ENCODE measurements at regions not wholly inside any gene's neighbourhood (a gene's known extent, or its start where the extent isn't known, plus 50 kb on each side); places are given as distances from the start of the nearest gene placed in this dataset.
A peak's percentile ranks its signal among the peaks of the same experiment; 100 is the strongest.

DNA sequence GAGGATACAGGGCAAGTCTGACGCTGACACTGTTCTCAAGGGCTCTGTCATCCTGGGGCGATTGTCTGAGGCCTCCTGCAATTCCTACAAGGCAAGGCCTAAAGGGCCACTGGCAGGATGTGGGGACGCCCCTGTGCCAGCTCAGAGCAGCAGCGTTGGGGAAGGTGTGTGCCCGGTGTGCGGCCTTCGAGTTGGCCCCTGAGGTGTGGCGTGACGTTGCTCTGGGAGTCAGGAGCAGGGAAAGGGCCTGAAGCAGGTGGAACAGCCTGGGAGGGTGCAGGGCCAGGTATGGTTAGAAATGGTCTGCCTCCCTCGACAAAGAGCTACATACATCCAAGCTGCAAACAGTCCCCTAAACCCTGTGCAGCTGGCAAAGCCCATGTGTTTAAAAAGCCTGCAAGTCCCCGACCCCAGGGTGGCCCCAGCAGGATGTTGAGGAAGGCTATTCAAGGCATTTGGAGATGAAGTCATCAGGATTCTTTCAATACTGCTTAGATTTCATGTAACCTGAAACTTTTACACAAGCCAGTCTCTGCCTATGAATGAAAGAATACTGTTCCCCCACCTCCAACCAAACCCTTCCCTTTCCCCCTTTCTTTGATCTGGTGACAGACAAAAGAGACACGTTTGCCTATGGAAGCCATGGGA lies 142.5 kb upstream of the TNS3 start:
- DNase-seq: peak; percentile 42

DNA sequence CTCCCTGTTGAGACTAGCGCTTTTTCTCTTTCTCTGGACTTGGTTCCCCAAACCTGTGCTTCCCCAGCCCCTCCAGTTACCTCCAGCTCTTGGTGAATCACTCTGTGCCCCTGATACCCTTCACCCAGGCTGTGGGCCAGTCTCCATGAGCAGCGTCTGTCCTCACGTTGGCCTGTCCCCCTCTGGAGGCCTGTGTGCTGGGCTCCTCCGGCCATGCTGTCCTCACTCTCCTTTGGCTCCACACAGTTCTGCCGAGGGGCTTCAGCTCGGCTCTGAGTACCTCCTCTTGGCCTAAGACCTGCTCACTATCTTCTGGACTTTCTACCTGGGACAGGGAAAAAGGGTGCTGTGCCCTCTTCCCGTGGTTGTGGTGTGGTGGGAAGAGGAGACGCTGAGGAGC lies 140.2 kb upstream of the TNS3 start:
- DNase-seq: no peak

DNA sequence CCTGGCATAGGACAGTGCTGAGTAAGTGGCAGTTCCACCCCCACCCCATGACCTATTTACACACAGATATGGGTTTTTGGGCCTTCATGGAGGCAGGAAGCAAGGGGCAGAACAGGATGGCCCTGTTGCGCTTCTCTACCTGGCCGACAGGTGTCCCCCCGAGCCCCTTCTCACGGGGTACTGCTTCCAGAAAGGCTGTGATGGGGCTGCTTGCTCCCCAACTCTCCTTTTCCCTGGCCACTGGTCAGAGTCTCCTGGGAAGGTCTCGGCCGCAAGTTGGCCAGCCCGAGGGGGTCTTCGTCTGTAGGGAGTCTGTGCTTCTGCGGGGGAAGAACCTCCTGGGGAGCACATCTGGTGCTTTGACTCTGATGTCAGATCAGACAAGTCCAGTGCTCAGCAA lies 139.8 kb upstream of the TNS3 start:
- DNase-seq: peak; percentile 56

DNA sequence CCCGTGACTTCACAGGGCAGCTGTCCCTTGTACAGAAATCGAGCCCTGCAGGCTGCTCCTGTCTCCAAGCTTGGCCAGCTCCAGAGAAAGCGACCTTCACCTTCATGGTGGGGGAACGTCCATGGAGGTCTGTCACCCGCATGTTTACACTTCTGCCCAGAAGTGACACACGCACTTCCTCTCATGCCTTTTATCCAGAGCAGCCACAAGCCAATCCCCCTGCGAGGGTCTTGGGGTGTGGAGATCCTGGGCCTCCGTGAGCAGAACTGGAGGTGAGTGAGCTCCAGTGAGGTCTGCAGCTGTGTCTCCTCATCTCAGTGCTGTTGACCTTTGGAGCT lies 139.0 kb upstream of the TNS3 start:
- no peak for DNase-seq

DNA sequence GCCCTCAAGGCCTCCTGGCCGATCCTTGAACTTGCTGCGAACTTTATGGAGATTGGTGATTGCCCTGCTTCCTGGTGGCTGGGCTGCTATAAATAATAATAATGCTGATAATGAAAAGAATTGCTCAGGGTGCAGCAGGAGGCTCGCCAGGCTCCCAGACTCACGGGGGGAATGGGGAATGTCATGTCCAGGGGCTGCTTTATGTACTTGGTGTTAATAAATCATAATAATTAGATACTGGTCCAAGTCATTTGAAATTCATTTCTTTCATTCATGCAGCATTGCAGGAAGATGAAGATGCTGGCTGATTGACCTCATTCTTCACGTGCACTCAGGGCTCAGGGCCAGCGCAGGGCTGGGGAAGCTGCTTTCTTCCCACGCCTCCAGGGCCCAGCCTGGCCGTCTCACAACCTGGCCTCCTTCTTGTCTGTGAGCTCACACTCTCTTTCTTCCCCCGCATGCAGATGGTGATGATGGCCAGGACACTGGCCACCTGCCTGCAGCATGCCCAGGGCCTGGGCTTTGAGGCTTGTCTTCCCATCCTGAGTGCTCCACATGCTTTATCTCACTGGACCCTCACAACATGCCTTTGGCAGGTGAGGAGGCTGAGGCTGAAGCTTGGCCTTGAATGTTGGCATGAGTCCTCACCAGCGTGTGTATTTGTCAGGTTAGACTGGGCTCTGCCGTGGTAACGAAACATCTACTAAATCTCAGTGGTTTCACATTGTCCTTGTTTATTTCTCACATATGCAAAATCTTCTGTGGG lies 138.4 kb upstream of the TNS3 start:
- DNase-seq: no peak

DNA sequence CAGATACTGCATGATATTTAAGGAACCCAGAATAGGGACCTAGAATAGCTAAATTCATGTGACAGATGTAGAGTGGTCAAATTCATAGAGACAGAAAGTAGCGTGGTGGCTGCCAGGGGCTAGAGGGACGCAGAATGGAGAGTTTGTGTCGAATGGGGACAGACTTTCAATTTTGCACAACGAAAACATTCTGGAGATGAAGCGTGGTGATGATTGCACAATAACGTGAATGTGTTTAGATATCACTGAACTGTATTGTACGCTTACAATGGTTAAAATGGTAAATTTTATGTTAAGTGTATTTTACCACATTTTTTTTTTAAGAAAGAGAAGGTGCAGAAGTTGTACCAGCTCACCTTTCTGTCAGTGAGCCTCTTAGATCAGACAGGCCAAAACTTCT lies 137.8 kb upstream of the TNS3 start:
- no peak for DNase-seq

DNA sequence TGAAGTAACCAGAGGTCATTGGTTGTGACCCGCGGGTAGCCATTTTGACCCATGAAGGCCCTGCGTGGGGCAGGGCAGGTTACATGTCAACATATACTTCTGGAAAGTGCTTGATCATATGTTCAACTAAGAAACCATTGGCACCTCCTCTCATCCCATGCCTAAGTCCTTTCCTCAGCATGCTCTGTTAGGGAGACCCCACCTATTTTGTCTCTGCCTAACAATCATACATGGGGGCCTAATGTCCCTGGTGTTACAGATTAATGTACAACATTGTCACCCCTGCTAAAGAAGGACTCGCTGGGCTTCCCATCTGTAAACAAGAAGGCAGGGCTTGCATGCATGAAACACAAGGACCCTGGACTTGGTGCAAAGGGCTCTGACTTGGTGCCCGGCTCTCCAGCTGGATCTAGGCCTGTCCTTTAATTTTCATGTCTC lies 133.7 kb upstream of the TNS3 start:
- no peak for DNase-seq

DNA sequence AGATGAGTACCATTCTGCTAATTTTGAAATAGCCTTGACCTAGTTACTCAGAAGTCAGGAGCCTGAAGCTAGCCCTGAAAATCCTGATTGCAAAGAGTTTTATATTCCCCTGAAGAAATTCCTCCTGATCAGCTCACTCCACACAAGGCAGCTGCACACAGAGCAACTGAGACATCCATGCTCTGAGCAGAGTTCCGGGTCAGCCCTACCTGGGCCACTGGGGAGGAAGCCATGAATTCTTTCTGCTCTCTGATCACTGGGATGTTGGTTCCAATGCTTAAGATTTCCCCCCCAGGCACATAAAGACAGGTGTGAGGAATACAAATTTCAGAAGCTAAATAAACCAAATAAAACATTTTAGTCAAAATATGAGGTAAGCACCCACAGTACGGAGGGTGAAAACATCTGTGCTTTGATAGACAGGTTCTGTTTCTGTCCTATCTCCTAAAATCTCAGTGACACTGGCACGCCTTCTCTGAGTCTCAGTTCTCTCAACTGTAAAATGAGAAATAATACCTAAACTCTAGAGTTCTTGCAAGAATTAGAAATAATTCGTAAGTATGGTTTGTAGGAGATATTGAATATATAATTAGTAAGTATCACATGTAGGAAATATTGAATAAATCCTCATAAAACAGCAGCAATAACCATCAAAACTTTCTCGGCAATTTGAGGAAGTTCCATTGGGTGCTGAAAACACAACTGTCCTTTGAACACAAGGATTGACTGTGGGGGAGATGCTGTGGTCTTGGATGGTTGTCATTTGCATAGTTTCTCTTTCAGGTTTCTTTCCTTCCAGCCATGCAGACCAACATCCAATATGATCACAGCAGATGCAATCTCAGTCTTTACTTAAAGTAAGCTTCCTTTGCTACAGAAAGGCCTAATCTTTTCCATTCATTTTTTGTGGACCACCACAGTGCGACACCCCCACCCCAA lies 133.0 kb upstream of the TNS3 start:
- no peak for DNase-seq

DNA sequence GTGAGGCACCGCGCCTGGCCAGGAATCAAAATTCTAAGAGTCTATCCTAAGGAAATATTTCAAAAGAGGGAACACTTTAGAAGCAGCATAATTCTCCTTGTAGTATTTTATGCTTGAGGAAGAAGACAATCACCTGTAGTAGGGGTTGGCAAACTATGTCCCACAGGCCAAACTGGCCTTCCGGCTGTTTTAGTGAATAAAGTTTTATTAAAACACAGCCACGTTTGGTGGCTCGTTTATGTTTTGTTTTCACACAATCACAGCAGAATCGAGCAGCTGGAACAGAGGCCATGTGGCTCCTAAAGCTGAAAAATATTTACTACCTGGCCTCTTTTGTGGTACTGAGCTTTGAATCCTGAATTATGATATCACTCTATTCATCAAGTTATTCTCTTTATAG lies 131.7 kb upstream of the TNS3 start:
- no peak for DNase-seq

DNA sequence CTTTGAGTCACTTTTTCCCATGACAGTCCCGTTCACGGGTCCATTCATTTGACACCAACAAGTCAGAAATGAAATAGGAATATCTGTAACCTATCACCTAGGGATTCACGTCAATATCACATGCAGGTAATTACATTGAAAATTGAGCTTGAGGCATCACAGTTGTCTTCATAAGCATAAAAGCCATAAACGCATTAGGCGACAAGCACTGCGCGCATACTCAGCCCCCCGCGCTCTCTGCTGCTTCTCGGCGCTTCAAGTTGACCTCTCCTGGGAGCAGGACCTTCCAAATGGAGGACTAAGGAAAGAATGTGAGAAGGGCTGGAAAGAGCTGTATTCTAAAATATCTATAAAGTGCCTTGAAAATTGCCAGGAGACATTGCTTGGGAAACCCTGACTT lies 130.5 kb upstream of the TNS3 start:
- DNase-seq: no peak

DNA sequence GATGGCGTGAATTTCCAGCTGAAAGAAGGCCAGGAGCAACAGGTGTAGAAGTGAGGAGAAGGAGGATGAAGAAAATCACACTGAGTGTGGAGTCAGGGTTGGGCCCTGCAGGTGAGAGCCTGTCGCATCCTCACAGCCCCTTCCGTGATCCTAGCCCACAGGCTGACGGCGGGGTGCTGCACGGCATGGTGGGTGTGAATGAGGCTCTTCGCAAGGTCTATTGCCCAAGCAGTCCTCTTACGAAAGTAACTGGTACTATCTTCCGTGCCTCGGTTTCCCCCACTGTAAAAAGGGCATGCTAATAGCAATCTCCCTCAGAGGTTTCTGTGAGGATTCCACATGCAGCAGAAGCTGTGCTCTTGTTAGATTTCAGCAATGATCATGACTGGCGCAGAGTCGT lies 129.9 kb upstream of the TNS3 start:
- no peak for DNase-seq

DNA sequence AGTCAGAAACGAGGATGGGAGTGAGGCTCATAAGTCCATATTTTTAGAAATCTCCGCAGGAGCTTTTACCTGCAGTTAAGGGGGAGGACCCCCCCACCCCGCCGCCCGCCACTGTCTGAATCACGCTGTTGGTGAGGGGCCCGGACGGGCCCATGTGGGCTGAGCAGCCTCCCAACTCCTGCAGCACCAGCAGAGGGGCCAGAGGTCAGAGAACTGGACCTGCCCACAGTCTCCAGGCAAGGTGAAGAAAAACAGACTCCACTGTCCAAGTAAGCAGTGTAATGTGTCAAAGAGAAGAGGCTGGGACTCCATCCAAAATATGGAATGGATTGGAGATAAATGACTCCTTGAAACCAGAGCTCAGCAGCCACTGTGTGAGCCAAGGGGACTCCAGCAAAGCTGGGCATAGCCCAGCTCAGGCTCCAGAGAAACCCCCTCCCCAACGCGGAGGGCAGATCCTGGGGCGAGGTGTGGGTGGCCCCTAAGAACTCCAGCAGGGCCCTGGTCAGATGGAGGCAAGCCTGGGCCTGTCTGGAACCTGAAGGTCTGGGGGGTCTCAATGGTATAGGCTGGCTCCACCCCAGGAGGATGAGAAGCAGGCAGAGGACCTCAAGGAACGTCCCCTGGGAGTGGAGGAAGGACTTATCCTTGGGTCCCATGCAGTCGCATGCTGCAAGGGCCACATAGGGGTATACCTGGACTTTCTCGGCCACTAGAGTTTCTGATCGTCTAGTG lies 128.5 kb upstream of the TNS3 start:
- no peak for DNase-seq

DNA sequence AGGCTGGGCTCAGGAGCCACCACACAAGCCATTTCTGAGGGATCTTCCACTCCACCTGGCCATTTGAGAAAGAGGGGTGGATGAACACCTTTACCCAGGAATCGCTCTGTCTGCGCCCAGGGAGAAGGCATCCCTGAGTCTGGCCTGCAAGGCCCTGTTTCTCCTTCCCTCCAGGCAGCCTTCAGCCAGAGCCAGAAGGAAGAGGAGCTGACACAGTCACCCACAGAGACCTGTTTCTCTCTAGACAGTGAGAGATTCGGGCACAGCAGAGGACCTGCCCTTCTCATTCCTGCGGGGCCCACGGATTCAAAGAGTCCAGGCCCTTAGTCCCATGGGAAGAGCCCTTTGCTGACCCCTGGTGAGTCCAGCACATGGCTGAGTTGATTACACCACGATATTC lies 127.5 kb upstream of the TNS3 start:
- no peak for DNase-seq

DNA sequence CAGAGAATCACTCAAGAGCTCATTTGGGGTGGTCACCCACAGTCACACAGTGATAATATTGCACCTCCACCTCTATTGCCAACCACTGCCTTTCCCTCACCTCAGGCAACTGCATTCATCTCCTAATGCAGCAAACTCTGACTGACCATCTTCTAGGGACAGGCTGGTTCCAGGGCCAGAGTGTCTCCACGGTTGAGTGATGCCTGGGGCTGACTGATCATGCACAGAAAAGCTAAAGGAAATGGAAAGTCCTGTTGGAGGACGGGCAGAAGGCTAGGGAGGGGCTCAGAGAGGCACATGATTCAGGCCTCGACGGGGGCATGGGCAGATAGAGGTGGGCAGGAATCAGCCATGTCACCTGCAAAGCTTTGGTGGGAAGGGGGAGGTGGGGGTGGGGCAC lies 127.1 kb upstream of the TNS3 start:
- no peak for DNase-seq

DNA sequence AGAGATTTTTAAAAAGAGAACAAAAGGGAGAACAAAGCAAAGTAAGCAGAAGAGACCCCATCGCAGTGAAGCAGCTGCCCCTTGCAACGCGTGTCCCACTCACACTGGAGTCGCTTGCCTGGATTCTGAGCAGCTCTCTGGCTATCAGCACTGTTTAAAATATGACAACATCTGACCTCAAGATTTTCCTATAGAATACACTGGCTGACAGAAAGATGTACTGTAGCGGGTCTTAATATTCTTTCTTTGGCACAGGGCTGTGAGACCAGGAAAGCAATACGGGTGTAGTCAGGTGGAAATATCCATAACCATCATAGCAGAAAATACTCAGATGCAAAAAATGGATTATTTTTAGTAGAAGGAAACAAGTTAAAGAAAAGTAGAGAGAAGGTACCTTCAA lies 125.7 kb upstream of the TNS3 start:
- DNase-seq: no peak

DNA sequence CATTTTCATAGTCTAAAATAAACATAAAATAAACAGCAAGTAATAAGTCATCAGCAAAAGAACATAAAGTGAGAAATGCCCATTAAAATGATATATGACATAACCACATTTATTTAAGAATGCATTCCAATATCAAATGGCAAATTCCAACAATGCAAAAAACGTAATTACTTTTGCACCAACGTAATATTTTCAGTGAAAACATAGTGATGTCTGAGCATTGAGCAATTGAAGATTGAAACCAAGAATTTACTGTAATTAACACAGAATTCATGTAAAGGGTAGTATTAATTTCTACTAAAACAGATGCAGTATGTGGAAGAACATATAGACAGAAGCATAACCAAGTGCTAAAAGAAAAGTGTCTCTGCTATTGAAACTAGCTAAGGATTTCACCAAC lies 123.0 kb upstream of the TNS3 start:
- DNase-seq: no peak

DNA sequence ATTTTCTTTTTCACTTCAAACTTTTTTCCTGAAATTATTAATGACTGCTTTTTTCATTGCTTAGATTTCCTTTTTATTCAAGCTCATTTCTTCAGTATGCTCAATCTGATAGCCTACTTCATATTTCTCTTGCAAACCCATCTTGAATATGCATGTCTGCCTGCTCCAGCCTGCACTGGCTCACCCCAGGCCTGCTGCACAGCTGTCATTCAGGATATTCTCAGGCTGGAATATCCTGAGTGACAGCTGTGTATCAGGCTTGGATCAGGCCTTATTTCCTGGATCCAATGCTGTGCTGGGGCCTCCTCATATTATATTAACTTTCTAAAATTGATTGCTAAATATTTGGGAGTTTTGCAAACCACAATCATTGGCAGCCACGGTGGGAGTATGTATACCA lies 120.2 kb upstream of the TNS3 start:
- peak; percentile 62 for DNase-seq

DNA sequence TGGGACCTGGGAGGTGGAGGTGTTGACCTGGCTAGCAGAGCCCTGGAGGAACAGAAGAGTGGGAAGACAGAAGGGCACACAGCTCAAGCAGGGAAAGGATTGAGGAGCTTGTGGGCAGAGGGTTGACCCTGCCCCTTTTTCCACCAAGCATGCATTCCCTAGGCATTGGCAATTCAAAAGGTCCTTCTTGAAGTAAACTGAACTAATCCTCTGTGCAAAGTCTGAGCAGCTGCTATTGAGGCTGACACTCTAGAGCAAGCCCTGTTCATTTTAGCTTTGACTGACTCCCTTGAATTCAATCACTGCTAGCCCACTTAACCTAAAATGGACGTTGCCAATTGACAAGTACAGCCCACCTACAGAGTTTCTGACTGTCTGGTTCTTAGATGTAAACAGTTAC lies 116.5 kb upstream of the TNS3 start:
- DNase-seq: no peak

DNA sequence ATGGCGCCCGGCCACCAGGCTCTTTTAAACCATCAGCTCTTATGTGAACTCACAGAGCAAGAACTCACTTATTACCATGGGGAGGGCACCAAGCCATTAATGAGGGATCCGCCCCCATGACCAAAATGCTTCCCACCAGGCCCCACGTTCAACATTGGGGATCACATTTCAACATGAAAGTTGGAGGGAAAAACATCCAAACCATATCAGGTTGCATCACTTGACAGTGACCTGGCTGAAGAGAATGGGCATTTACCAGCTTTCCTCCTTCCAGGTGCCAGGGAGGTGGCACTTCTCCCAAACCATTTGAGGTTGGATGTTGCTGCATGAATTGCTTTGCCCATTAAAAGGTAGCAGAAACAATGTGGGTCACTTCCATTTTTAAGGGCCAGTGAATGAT lies 115.6 kb upstream of the TNS3 start:
- DNase-seq: no peak

DNA sequence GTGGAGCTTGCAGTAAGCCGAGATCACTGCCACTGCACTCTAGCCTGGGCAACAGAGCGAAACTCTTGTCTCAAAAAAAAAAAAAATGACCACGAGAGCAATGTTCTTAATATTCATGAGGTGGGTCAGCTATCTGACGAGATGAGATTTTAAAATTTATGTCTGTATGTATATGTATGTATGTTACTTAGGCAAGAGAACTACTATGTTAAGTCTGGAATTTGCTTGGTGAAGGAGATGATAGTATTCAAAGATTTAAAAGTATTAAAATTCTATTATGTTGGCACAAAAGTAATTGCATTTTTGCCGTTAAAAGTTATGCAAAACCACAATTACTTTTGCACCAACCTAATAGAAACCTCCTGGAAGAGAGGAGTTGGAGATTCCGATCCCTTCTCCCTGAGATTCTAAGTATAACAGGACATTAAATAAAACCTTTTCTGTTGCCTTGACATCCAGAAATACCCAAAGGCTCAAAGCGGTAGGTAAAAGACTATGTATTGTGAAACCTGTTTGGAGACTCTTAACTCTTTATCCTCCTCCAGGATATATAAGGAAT lies 114.3 kb upstream of the TNS3 start:
- DNase-seq: no peak

DNA sequence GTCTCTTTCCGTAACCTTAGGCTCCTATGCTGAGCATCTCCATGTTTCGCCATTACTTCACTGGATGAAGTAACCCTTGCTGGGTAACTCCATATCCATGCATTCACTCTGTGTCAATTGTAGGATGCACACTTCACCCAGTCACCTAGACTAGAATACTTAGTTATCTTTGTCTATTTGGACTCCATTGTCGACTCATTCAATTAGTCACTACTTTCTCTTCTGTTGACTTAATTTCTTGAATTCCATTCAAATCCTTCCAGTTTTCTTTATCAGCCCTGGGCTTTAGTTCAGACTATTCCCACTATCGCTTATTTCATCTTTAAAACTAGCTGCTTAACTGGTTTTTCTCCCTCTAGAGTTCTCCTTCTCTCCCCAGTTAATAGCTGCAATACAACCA lies 111.3 kb upstream of the TNS3 start:
- no peak for DNase-seq

DNA sequence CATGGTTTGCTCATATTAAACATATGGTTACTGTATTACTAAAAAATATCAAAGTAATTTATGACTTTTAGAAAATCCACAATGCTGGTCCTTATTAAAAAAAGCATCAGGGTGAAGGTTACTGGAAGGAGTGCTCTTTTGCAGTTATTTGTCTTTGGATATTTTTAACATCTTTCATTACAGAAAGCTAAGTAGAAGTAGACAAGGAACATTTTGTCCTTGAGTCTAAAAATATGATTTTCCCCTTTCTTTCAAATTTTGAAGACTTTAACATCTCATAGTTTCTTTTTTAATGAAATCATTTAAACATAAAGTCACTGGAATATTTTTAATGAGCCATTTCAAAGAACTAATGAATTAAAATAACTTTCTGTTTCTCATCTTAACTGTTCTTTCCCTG lies 110.1 kb upstream of the TNS3 start:
- DNase-seq: no peak
